ENCODE measurements at regions not wholly inside any gene's neighbourhood (a gene's known extent, or its start where the extent isn't known, plus 50 kb on each side); places are given as distances from the start of the nearest gene placed in this dataset.

- TF ChIP-seq CTCF (IDR thresholded peaks at IDR 0.05; ENCODE audit: extremely low read depth in 1 of 2, insufficient read depth in 1 of 2, low read depth in 1 of 2, low read length in 2 of 2), result no peak
- no peak for TF ChIP-seq MAX (IDR thresholded peaks at IDR 0.05; ENCODE audit: insufficient read depth, insufficient read length)
These were observed 174.3 kb upstream of the RORB start for GRCh38 chr9:74322661-74323314.

Data from endothelial cell of umbilical vein (primary cell).